Mesenchymal stem cell (in vitro differentiated cells and primary cell): ENCODE measurements at regions not wholly inside any gene's neighbourhood (a gene's known extent, or its start where the extent isn't known, plus 50 kb on each side); places are given as distances from the start of the nearest gene placed in this dataset.

Experiments used
- DNase-seq: peaks from one replicate; pipeline ENCODE4 v3.0.0-alpha.2; 2013
- H2AFZ ChIP-seq: one replicate; pipeline ENCODE4 v1.6.1; 2013; ENCODE audit warnings: low read depth, mild to moderate bottlenecking, control low read depth, inconsistent platforms, low read length, moderate library complexity
- H2AK5ac ChIP-seq: 2 replicates; pipeline ENCODE4 v1.6.1; 2013; ENCODE audit warnings: low read length, moderate library complexity, mild to moderate bottlenecking, inconsistent platforms; ENCODE audit not compliant: severe bottlenecking
- H2BK120ac ChIP-seq: one replicate; pipeline ENCODE4 v1.6.1; 2013; ENCODE audit warnings: low read depth, mild to moderate bottlenecking, inconsistent platforms, low read length, moderate library complexity
- H2BK12ac ChIP-seq, 2 experiments: one replicate each; pipeline ENCODE4 v1.6.1; 2013; ENCODE audit warnings: inconsistent platforms in 2 of 2, low read length in 2 of 2, mild to moderate bottlenecking in 2 of 2, moderate library complexity in 2 of 2, control low read depth in 1 of 2
- H2BK15ac ChIP-seq: one replicate; pipeline ENCODE4 v1.6.1; 2013; ENCODE audit warnings: mild to moderate bottlenecking, low read depth, inconsistent platforms; ENCODE audit not compliant: poor library complexity, severe bottlenecking
- H2BK5ac ChIP-seq: 2 replicates; pipeline ENCODE4 v1.6.1; 2013; ENCODE audit warnings: low read depth, mild to moderate bottlenecking, low read length, control low read depth, inconsistent platforms; ENCODE audit not compliant: poor library complexity, severe bottlenecking
- H3K14ac ChIP-seq, 2 experiments: one replicate each; pipeline ENCODE4 v1.6.1; 2013; ENCODE audit warnings: inconsistent platforms in 2 of 2, low read length in 2 of 2, control low read depth in 1 of 2, mild to moderate bottlenecking in 1 of 2, moderate library complexity in 1 of 2
- H3K18ac ChIP-seq, 2 experiments: one replicate each; pipeline ENCODE4 v1.6.1; 2013; ENCODE audit warnings: inconsistent platforms in 2 of 2, low read length in 2 of 2, control low read depth in 1 of 2, low read depth in 1 of 2, mild to moderate bottlenecking in 1 of 2
- H3K23ac ChIP-seq, 2 experiments: one replicate each; pipeline ENCODE4 v1.6.1; 2013; ENCODE audit warnings: inconsistent platforms in 2 of 2, low read length in 2 of 2, mild to moderate bottlenecking in 2 of 2, moderate library complexity in 2 of 2, control low read depth in 1 of 2
- H3K27ac ChIP-seq: 2 replicates; pipeline ENCODE4 v1.5.1; 2013; ENCODE audit warnings: mild to moderate bottlenecking, moderate library complexity, low read length, control low read depth, inconsistent platforms; ENCODE audit not compliant: poor library complexity, severe bottlenecking
- H3K27me3 ChIP-seq, 2 experiments: 2 replicates each; pipeline versions ENCODE4 v1.6.1 to v1.7.0; 2013; ENCODE audit warnings: low read length in 2 of 2, mild to moderate bottlenecking in 2 of 2, moderate library complexity in 2 of 2, control low read depth in 1 of 2, inconsistent platforms in 1 of 2; ENCODE audit not compliant: control insufficient read depth in 1 of 2, insufficient read depth in 1 of 2
- H3K36me3 ChIP-seq, 2 experiments: 2 replicates each; pipeline versions ENCODE4 v1.6.1 to v1.7.0; 2013; ENCODE audit warnings: low read length in 2 of 2, control low read depth in 1 of 2, inconsistent platforms in 1 of 2, low read depth in 1 of 2, mild to moderate bottlenecking in 1 of 2; ENCODE audit not compliant: insufficient read depth in 2 of 2, control insufficient read depth in 1 of 2
- H3K4ac ChIP-seq, 2 experiments: one replicate each; pipeline ENCODE4 v1.6.1; 2013; ENCODE audit warnings: inconsistent platforms in 2 of 2, low read length in 2 of 2, mild to moderate bottlenecking in 2 of 2, moderate library complexity in 2 of 2, control low read depth in 1 of 2, low read depth in 1 of 2
- H3K4me1 ChIP-seq: 2 replicates; pipeline ENCODE4 v1.6.1; 2013; ENCODE audit warnings: low read depth, low read length, control low read depth; ENCODE audit not compliant: control insufficient read depth, insufficient read depth
- H3K4me2 ChIP-seq: 2 replicates; pipeline ENCODE4 v1.6.1; 2013; ENCODE audit warnings: low read length, mild to moderate bottlenecking, inconsistent platforms; ENCODE audit not compliant: poor library complexity, severe bottlenecking
- H3K4me3 ChIP-seq, 2 experiments: 2 replicates each; pipeline versions ENCODE4 v1.5.1 to v1.7.0; 2013; ENCODE audit warnings: low read length in 2 of 2, mild to moderate bottlenecking in 2 of 2, control low read depth in 1 of 2, low read depth in 1 of 2; ENCODE audit not compliant: insufficient read depth in 1 of 2
- H3K79me1 ChIP-seq: replicated peaks from 2 replicates; pipeline ENCODE4 v1.6.1; 2013; ENCODE audit warnings: mild to moderate bottlenecking, control low read depth, low read length, inconsistent platforms; ENCODE audit not compliant: poor library complexity, severe bottlenecking
- H3K9ac ChIP-seq: 2 replicates; pipeline ENCODE4 v1.7.0; 2013; ENCODE audit warnings: mild to moderate bottlenecking, low read length, moderate library complexity
- H3K9me3 ChIP-seq: 2 replicates; pipeline ENCODE4 v1.7.0; 2013; ENCODE audit warnings: mild to moderate bottlenecking, low read length; ENCODE audit not compliant: control insufficient read depth
- H4K8ac ChIP-seq: one replicate; pipeline ENCODE4 v1.6.1; 2013; ENCODE audit warnings: inconsistent platforms, mild to moderate bottlenecking, low read length, moderate library complexity
- H4K91ac ChIP-seq: one replicate; pipeline ENCODE4 v1.6.1; 2013; ENCODE audit warnings: mild to moderate bottlenecking, low read length, inconsistent platforms
- WGBS: methylation state at CpG from one replicate; pipeline ENCODE4 v1.1.7; 2013; ENCODE audit warnings: mixed read lengths; 5-methylcytosine and 5-hydroxymethylcytosine counted together

- no peak overlapping the region for H4K91ac ChIP-seq
- no peaks in the 10 kb centered on the region for H3K27me3 ChIP-seq
- no peak overlapping the region for H3K23ac ChIP-seq
- no peaks in the 10 kb centered on the region for H3K36me3 ChIP-seq
- H2BK12ac ChIP-seq, result no peak overlapping the region
- H2BK5ac ChIP-seq, result no peak overlapping the region
- H3K14ac ChIP-seq, result no peak overlapping the region
- H3K27ac ChIP-seq, result no peak overlapping the region
- H3K9ac ChIP-seq, result no peak overlapping the region
- no peak overlapping the region for H3K4ac ChIP-seq
- H3K4me3 ChIP-seq, result no peak overlapping the region
- no peaks in the 10 kb centered on the region for H3K4me1 ChIP-seq
- H3K18ac ChIP-seq, result no peak overlapping the region
- no peak overlapping the region for H3K4me2 ChIP-seq
- no peak overlapping the region for H2AK5ac ChIP-seq
- no peak overlapping the region for H2BK120ac ChIP-seq
- H2BK15ac ChIP-seq, result no peak overlapping the region
- no peaks in the 10 kb centered on the region for H3K79me1 ChIP-seq
- peak; percentile 12 for DNase-seq
- no peak overlapping the region for H4K8ac ChIP-seq
- no peak overlapping the region for H2AFZ ChIP-seq
- 92% methylated on average over 2 of the region's 2 CpGs for WGBS
- no peaks in the 10 kb centered on the region for H3K9me3 ChIP-seq
Observed at GRCh38 chr7:85528581-85528980, 341.7 kb upstream of the SEMA3D start.

DNA sequence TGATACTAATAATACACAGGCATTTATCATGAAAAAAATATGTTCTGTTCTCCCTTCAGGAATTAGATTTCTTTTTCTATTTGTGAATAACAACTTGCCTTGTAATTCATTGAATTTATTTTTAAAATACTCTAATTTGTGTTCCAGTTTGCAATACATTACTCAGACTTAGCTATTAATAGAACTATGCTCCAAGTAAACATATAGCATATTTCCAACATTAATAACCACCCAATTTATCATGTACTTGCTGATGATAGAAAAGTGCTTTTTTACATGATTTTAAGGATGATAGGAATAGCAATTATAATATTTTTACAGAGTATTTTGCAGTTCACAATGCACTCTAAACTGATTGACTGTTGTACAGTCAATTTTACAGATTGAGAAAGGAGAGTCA is 338.8 kb upstream of the SEMA3D start:
- Histone ChIP-seq H3K79me1 (no peaks in the 10 kb centered on the region), H3K36me3 (no peaks in the 10 kb centered on the region), H4K8ac (no peak overlapping the region), H3K23ac (no peak overlapping the region), H2BK12ac (no peak overlapping the region), H3K4me3 (no peak overlapping the region), H4K91ac (no peak overlapping the region), H2AK5ac (no peak overlapping the region), H2BK120ac (no peak overlapping the region), H3K27ac (no peak overlapping the region), H3K27me3 (no peaks in the 10 kb centered on the region), H3K4ac (no peak overlapping the region), H3K4me1 (no peaks in the 10 kb centered on the region), H3K18ac (no peak overlapping the region), H3K4me2 (no peak overlapping the region), H2BK5ac (no peak overlapping the region), H2BK15ac (no peak overlapping the region), H3K14ac (no peak overlapping the region), H3K9me3 (no peaks in the 10 kb centered on the region), H3K9ac (no peak overlapping the region), H2AFZ (no peak overlapping the region)
- no peak for DNase-seq

DNA sequence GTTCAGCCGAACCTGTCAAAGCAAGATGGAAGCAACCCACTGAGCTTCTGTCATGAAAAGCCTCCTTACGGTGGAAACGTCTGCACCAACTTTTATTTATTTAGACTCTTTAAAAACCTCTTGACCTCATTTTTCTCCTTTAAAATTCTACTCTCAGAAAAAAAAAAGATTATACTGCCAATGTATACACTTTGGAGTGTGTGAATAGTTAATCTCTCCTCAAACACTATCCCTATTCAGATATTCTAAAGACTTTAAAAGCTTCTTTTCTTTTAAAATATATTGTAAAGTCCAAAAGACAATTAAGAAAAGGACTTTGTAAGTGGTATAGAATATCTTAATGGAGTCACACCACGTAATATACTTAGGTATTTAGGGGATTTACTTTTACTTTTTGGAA is 335.2 kb upstream of the SEMA3D start:
- H3K4me2 ChIP-seq, result no peak overlapping the region
- no peaks in the 10 kb centered on the region for H3K9me3 ChIP-seq
- no peak overlapping the region for H3K23ac ChIP-seq
- no peaks in the 10 kb centered on the region for H3K27me3 ChIP-seq
- H3K27ac ChIP-seq, result no peak overlapping the region
- H3K36me3 ChIP-seq, result no peaks in the 10 kb centered on the region
- H2BK15ac ChIP-seq, result no peak overlapping the region
- H4K91ac ChIP-seq, result no peak overlapping the region
- no peak overlapping the region for H3K4ac ChIP-seq
- no peak overlapping the region for H2BK120ac ChIP-seq
- no peaks in the 10 kb centered on the region for H3K79me1 ChIP-seq
- H2BK5ac ChIP-seq, result no peak overlapping the region
- no peak overlapping the region for H3K4me3 ChIP-seq
- no peak for DNase-seq
- H3K9ac ChIP-seq, result no peak overlapping the region
- no peak overlapping the region for H3K14ac ChIP-seq
- H2AFZ ChIP-seq, result no peak overlapping the region
- H2BK12ac ChIP-seq, result no peak overlapping the region
- WGBS, result 71% methylated on average over 3 of the region's 4 CpGs
- no peak overlapping the region for H2AK5ac ChIP-seq
- no peak overlapping the region for H4K8ac ChIP-seq
- no peaks in the 10 kb centered on the region for H3K4me1 ChIP-seq
- no peak overlapping the region for H3K18ac ChIP-seq

GRCh38 chr7:85521108-85521694 is 334.3 kb upstream of the SEMA3D start:
- H3K4me2 ChIP-seq, result no peak overlapping the region
- no peaks in the 10 kb centered on the region for H3K79me1 ChIP-seq
- no peak overlapping the region for H3K4ac ChIP-seq

More at GRCh38 chr7:85521108-85521694, 334.3 kb upstream of the SEMA3D start:
- H4K91ac ChIP-seq, result no peak overlapping the region
- no peak overlapping the region for H3K9ac ChIP-seq
- H3K18ac ChIP-seq, result no peak overlapping the region
- no peak overlapping the region for H3K27ac ChIP-seq
- H3K14ac ChIP-seq, result no peak overlapping the region
- no peaks in the 10 kb centered on the region for H3K27me3 ChIP-seq
- no peak overlapping the region for H2BK5ac ChIP-seq
- H2BK120ac ChIP-seq, result no peak overlapping the region
- no peak overlapping the region for H3K23ac ChIP-seq
- H2BK12ac ChIP-seq, result no peak overlapping the region
- H3K36me3 ChIP-seq, result no peaks in the 10 kb centered on the region
- DNase-seq, result no peak
- no peak overlapping the region for H4K8ac ChIP-seq
- no peak overlapping the region for H2BK15ac ChIP-seq
- no peak overlapping the region for H2AFZ ChIP-seq
- no peaks in the 10 kb centered on the region for H3K4me1 ChIP-seq
- H3K4me3 ChIP-seq, result no peak overlapping the region
- no peak overlapping the region for H2AK5ac ChIP-seq
- WGBS, result 100% methylated on average over 1 of the region's 3 CpGs
- H3K9me3 ChIP-seq, result no peaks in the 10 kb centered on the region
